MM.1S (cell line): ENCODE measurements at regions not wholly inside any gene's neighbourhood (a gene's known extent, or its start where the extent isn't known, plus 50 kb on each side); places are given as distances from the start of the nearest gene placed in this dataset.

ENCODE experiments used
- DNase-seq: peaks from one replicate; pipeline ENCODE4 v3.0.0-alpha.2; 2015
- H2AFZ ChIP-seq: fragments of 300-600 bp; sonication (generic); 2 replicates; pipeline ENCODE4 v1.6.0; 2016; ENCODE audit warnings: antibody characterized with exemption, low read length
- H3F3A ChIP-seq: fragments of 300-600 bp; sonication (generic); 2 replicates; pipeline ENCODE4 v1.6.1; 2016; ENCODE audit warnings: mild to moderate bottlenecking, antibody characterized with exemption, low read length, moderate library complexity, mixed read lengths; ENCODE audit not compliant: insufficient read depth
- H3K27ac ChIP-seq: fragments of 300-600 bp; sonication (generic); 2 replicates; pipeline ENCODE4 v1.5.1; 2016; ENCODE audit warnings: mild to moderate bottlenecking, low read length
- H3K27me3 ChIP-seq: fragments of 300-600 bp; sonication (generic); replicated peaks from 2 replicates; pipeline ENCODE4 v1.6.0; 2016; ENCODE audit warnings: low read length; ENCODE audit not compliant: insufficient read depth
- H3K36me3 ChIP-seq: fragments of 300-600 bp; sonication (generic); replicated peaks from 2 replicates; pipeline ENCODE4 v1.6.1; 2016; ENCODE audit warnings: mild to moderate bottlenecking, low read length, mixed read lengths; ENCODE audit not compliant: insufficient read depth
- H3K4me1 ChIP-seq: fragments of 300-600 bp; sonication (generic); 2 replicates; pipeline ENCODE4 v1.6.1; 2016; ENCODE audit warnings: low read length, mixed read lengths
- H3K4me2 ChIP-seq: fragments of 300-600 bp; sonication (generic); 2 replicates; pipeline ENCODE4 v1.6.0; 2016; ENCODE audit warnings: low read depth, low read length
- H3K4me3 ChIP-seq: fragments of 300-600 bp; sonication (generic); 2 replicates; pipeline ENCODE4 v1.5.1; 2016; ENCODE audit warnings: low read length, mixed read lengths
- H3K79me2 ChIP-seq: fragments of 300-600 bp; sonication (generic); 2 replicates; pipeline ENCODE4 v1.6.1; 2016; ENCODE audit warnings: mixed run types, low read length, mixed read lengths
- H3K9ac ChIP-seq: fragments of 300-600 bp; sonication (generic); 2 replicates; pipeline ENCODE4 v1.6.1; 2016; ENCODE audit warnings: low read length, mixed read lengths
- H3K9me2 ChIP-seq: fragments of 300-600 bp; sonication (generic); replicated peaks from 2 replicates; pipeline ENCODE4 v1.6.1; 2016; ENCODE audit warnings: mild to moderate bottlenecking, low read length, mixed read lengths; ENCODE audit not compliant: insufficient read depth
- H3K9me3 ChIP-seq: fragments of 300-600 bp; sonication (generic); replicated peaks from 2 replicates; pipeline ENCODE4 v1.6.1; 2016; ENCODE audit warnings: mild to moderate bottlenecking, low read length, mixed read lengths; ENCODE audit not compliant: insufficient read depth
- H4K20me1 ChIP-seq: fragments of 300-600 bp; sonication (generic); 2 replicates; pipeline ENCODE4 v1.6.1; 2016; ENCODE audit warnings: mild to moderate bottlenecking, low read length, moderate library complexity, mixed read lengths; ENCODE audit not compliant: insufficient read depth
- EZH2 ChIP-seq: fragments of 300-600 bp; sonication (generic); optimal IDR thresholded peaks from 2 replicates; pipeline ENCODE3; 2017; ENCODE audit warnings: low read depth, mild to moderate bottlenecking, antibody characterized with exemption, low read length, mixed read lengths
- EZH2phosphoT487 ChIP-seq: fragments of 300-600 bp; sonication (generic); IDR thresholded peaks from 2 replicates; pipeline ENCODE4 v1.6.1; 2018; ENCODE audit warnings: antibody characterized with exemption, low read length
- TF ChIP-seq, protein P1 (sequence below): fragments of 300-600 bp; sonication (generic); IDR thresholded peaks from 2 replicates; pipeline ENCODE4 v1.5.1; 2016; ENCODE audit warnings: antibody characterized with exemption, low read length, mixed read lengths

- H2AFZ ChIP-seq, result no peak overlapping the region
- no peak for TF ChIP-seq EZH2phosphoT487
- TF ChIP-seq, protein P1, sequence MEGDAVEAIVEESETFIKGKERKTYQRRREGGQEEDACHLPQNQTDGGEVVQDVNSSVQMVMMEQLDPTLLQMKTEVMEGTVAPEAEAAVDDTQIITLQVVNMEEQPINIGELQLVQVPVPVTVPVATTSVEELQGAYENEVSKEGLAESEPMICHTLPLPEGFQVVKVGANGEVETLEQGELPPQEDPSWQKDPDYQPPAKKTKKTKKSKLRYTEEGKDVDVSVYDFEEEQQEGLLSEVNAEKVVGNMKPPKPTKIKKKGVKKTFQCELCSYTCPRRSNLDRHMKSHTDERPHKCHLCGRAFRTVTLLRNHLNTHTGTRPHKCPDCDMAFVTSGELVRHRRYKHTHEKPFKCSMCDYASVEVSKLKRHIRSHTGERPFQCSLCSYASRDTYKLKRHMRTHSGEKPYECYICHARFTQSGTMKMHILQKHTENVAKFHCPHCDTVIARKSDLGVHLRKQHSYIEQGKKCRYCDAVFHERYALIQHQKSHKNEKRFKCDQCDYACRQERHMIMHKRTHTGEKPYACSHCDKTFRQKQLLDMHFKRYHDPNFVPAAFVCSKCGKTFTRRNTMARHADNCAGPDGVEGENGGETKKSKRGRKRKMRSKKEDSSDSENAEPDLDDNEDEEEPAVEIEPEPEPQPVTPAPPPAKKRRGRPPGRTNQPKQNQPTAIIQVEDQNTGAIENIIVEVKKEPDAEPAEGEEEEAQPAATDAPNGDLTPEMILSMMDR, result no peak
- no peak for TF ChIP-seq EZH2
- H3K27me3 ChIP-seq, result no peaks in the 10 kb centered on the region
- H3K27ac ChIP-seq, result no peak overlapping the region
- H3K9ac ChIP-seq, result no peak overlapping the region
- DNase-seq, result no peak
- no peaks in the 10 kb centered on the region for H3K9me2 ChIP-seq
- no peaks in the 10 kb centered on the region for H3F3A ChIP-seq
- H4K20me1 ChIP-seq, result no peaks in the 10 kb centered on the region
- no peak overlapping the region for H3K4me3 ChIP-seq
- H3K4me1 ChIP-seq, result peaks cover 23% of the 10 kb centered on the region; the same call in 1 of the 2 replicates
- no peak overlapping the region for H3K4me2 ChIP-seq
- H3K79me2 ChIP-seq, result no peaks in the 10 kb centered on the region
- H3K36me3 ChIP-seq, result no peaks in the 10 kb centered on the region
- H3K9me3 ChIP-seq, result no peaks in the 10 kb centered on the region
Measured at GRCh38 chrX:142001934-142002333, 98.2 kb downstream of the MAGEC1 start.

DNA sequence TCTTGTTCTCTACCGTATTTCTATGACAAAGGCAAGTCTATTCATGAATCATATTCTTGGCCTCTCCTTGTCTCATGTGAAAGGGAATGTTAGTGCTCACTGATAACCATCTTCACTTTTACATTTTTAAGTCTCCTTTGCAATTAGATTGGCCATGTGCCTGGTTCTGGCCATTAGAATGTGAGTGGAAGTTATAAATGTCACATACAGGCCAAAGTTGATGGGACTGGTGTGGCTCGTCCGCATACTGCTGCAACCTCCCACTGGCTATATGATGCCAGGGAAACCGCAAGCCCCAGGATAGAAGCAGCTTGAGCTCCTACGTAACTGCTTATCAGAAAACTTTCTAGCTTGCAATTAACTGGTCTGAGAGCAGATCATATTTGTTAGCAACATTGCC lies 86.1 kb downstream of the MAGEC1 start:
- Histone ChIP-seq H3K79me2 (no peaks in the 10 kb centered on the region), H2AFZ (no peak overlapping the region), H3K9ac (no peak overlapping the region), H3K27me3 (no peaks in the 10 kb centered on the region), H3K9me3 (no peaks in the 10 kb centered on the region), H3K27ac (no peak overlapping the region), H3K4me2 (no peak overlapping the region), H3K4me1 (no peaks in the 10 kb centered on the region), H3K9me2 (no peaks in the 10 kb centered on the region), H3F3A (no peaks in the 10 kb centered on the region), H3K4me3 (no peak overlapping the region), H3K36me3 (no peaks in the 10 kb centered on the region), H4K20me1 (no peaks in the 10 kb centered on the region)
- DNase-seq, result no peak
- no peak for TF ChIP-seq EZH2
- TF ChIP-seq, protein P1, result no peak
- TF ChIP-seq EZH2phosphoT487, result no peak

GRCh38 chrX:141989134-141989533 lies 85.4 kb downstream of the MAGEC1 start:
- Histone ChIP-seq H3K36me3 (no peaks in the 10 kb centered on the region), H4K20me1 (no peaks in the 10 kb centered on the region), H3K9ac (no peak overlapping the region), H3F3A (no peaks in the 10 kb centered on the region), H3K9me3 (no peaks in the 10 kb centered on the region), H2AFZ (no peak overlapping the region), H3K27me3 (no peaks in the 10 kb centered on the region), H3K27ac (no peak overlapping the region), H3K79me2 (no peaks in the 10 kb centered on the region), H3K4me1 (no peaks in the 10 kb centered on the region), H3K4me2 (no peak overlapping the region), H3K9me2 (no peaks in the 10 kb centered on the region), H3K4me3 (no peak overlapping the region)
- no peak for TF ChIP-seq EZH2phosphoT487
- TF ChIP-seq, protein P1, result no peak
- TF ChIP-seq EZH2, result no peak
- DNase-seq, result no peak
